B cell (primary cell): ENCODE measurements at regions not wholly inside any gene's neighbourhood (a gene's known extent, or its start where the extent isn't known, plus 50 kb on each side); places are given as distances from the start of the nearest gene placed in this dataset.

Source experiments
- ATAC-seq: fragments of 200-7000 bp; cut with Tn5 transposase; one replicate; pipeline ENCODE4 v1.10.0; 2021; ENCODE audit warnings: low read depth, mild to moderate bottlenecking, moderate number of reproducible peaks, moderate library complexity
- CTCF ChIA-PET: fragments of 350-600 bp; sonication (Branson Sonifier 250); formaldehyde crosslinking; loops from one replicate; lab custom pipeline; 2021; ENCODE audit warnings: antibody characterized with exemption, inconsistent platforms; lab: Charles Lee
- POLR2A ChIA-PET: fragments of 350-600 bp; sonication (Branson Sonifier 250); formaldehyde crosslinking; loops from one replicate; lab custom pipeline; 2021; ENCODE audit warnings: antibody characterized with exemption; lab: Charles Lee
- DNase-seq: peaks from one replicate; pipeline ENCODE4 v3.0.0; 2013
- H2AFZ ChIP-seq: 2 replicates; pipeline ENCODE4 v1.6.1; 2012; ENCODE audit warnings: mild to moderate bottlenecking, low read depth, low read length; ENCODE audit not compliant: insufficient read depth, poor library complexity, severe bottlenecking
- H3K27ac ChIP-seq, 2 donors: 1 replicate in 1 of 2; 2 replicates in 1 of 2; pipeline ENCODE4 v1.5.1; 2012 to 2013; ENCODE audit warnings: low read length in 2 of 2, mild to moderate bottlenecking in 2 of 2, moderate library complexity in 1 of 2
- H3K27me3 ChIP-seq, 4 experiments: fragments of 200-600 bp in 1 of 4; sonication (generic) in 1 of 4; replicated peaks in 1 of 4; 1 replicate in 2 of 4; 2 replicates in 2 of 4; pipeline versions ENCODE4 v1.6.1 to v1.7.0; 2013 to 2016; ENCODE audit warnings: low read length in 3 of 4, mild to moderate bottlenecking in 2 of 4, mixed read lengths in 1 of 4, moderate library complexity in 1 of 4; ENCODE audit not compliant: insufficient read depth in 4 of 4, control insufficient read depth in 3 of 4; ENCODE audit errors: control extremely low read depth in 1 of 4
- H3K36me3 ChIP-seq, 2 experiments: replicated peaks in 1 of 2; 1 replicate in 1 of 2; 2 replicates in 1 of 2; pipeline versions ENCODE4 v1.6.1 to v1.7.1; 2013; ENCODE audit warnings: low read length in 1 of 2; ENCODE audit not compliant: insufficient read depth in 2 of 2, control insufficient read depth in 1 of 2; ENCODE audit errors: control extremely low read depth in 1 of 2, extremely low read depth in 1 of 2
- H3K4me1 ChIP-seq, 2 donors: fragments of 200-600 bp in 1 of 2; sonication (generic) in 1 of 2; 1 replicate in 1 of 2; 2 replicates in 1 of 2; pipeline versions ENCODE4 v1.5.1 to v1.6.1; 2013 to 2017; ENCODE audit warnings: low read length in 2 of 2; ENCODE audit not compliant: control insufficient read depth in 2 of 2, insufficient read depth in 2 of 2
- H3K4me2 ChIP-seq: replicated peaks from 2 replicates; pipeline ENCODE3; 2012; ENCODE audit warnings: mild to moderate bottlenecking, low read depth, low read length; ENCODE audit not compliant: poor library complexity, severe bottlenecking
- H3K4me3 ChIP-seq, 5 experiments: fragments of 200-600 bp in 1 of 5; sonication (generic) in 1 of 5; 1 replicate in 3 of 5; 2 replicates in 2 of 5; pipeline versions ENCODE4 v1.5.1 to v1.7.0; 2011 to 2016; ENCODE audit warnings: low read length in 4 of 5, mild to moderate bottlenecking in 4 of 5, low read depth in 2 of 5, control low read depth in 1 of 5, moderate library complexity in 1 of 5; ENCODE audit not compliant: insufficient read depth in 1 of 5; ENCODE audit errors: control extremely low read depth in 1 of 5, extremely low read depth in 1 of 5
- H3K79me2 ChIP-seq: fragments of 200-600 bp; sonication (generic); one replicate; pipeline ENCODE4 v1.6.0; 2016; ENCODE audit warnings: low read length; ENCODE audit not compliant: control insufficient read depth, insufficient read depth
- H3K9ac ChIP-seq: fragments of 200-600 bp; sonication (generic); 2 replicates; pipeline ENCODE4 v1.6.1; 2017; ENCODE audit warnings: mild to moderate bottlenecking, low read length, moderate library complexity
- H3K9me3 ChIP-seq, 3 donors: one replicate each; pipeline versions ENCODE4 v1.6.1 to v1.7.1; 2013; ENCODE audit warnings: low read length in 2 of 3; ENCODE audit not compliant: control insufficient read depth in 2 of 3, insufficient read depth in 1 of 3; ENCODE audit errors: control extremely low read depth in 1 of 3
- H4K20me1 ChIP-seq: 2 replicates; pipeline ENCODE4 v1.6.0; 2012; ENCODE audit warnings: mild to moderate bottlenecking, low read length; ENCODE audit not compliant: insufficient read depth, control insufficient read depth, poor library complexity, severe bottlenecking
- H3K27ac Mint-ChIP-seq: one replicate; pipeline ENCODE4 v1.8.0; 2021; ENCODE audit warnings: mixed read lengths
- H3K27me3 Mint-ChIP-seq: one replicate; pipeline ENCODE4 v1.8.0; 2021; ENCODE audit warnings: mixed read lengths
- H3K4me1 Mint-ChIP-seq: one replicate; pipeline ENCODE4 v1.8.0; 2021; ENCODE audit warnings: mixed read lengths
- H3K4me3 Mint-ChIP-seq: one replicate; pipeline ENCODE4 v1.8.0; 2021; ENCODE audit warnings: mixed read lengths
- H3K9me3 Mint-ChIP-seq: one replicate; pipeline ENCODE4 v1.8.0; 2022; ENCODE audit warnings: mixed read lengths; ENCODE audit not compliant: insufficient read depth
- CTCF ChIP-seq: fragments of 200-600 bp; IDR thresholded peaks from one replicate; pipeline ENCODE4 v1.8.0; 2022; ENCODE audit warnings: antibody characterized with exemption, mild to moderate bottlenecking
- EZH2 ChIP-seq: IDR thresholded peaks from 2 replicates; pipeline ENCODE4 v1.6.1; 2012; ENCODE audit warnings: borderline replicate concordance, low read depth, mild to moderate bottlenecking, moderate library complexity, low read length; ENCODE audit not compliant: insufficient read depth, poor library complexity, severe bottlenecking
- WGBS: methylation state at CpG from one replicate; pipeline ENCODE4 v1.1.5; 2013; ENCODE audit warnings: missing lambda C conversion rate; ENCODE audit not compliant: insufficient coverage; 5-methylcytosine and 5-hydroxymethylcytosine counted together
- intact Hi-C: fragments of 100-400 bp; cut with micrococcal nuclease; formaldehyde crosslinking; loops from one replicate; pipeline ENCODE4 v1.10.0; 2022

GRCh38 chr6:78398292-78398691, 469.1 kb upstream of the IRAK1BP1 start:
- Histone ChIP-seq H3K9ac (no peak overlapping the region), H3K36me3 (no peaks in the 10 kb centered on the region), H3K4me3 (no peak overlapping the region), H3K27me3 (no peaks in the 10 kb centered on the region), H3K4me2 (no peak overlapping the region), H2AFZ (no peak overlapping the region), H4K20me1 (no peaks in the 10 kb centered on the region), H3K27ac (no peak overlapping the region), H3K4me1 (no peaks in the 10 kb centered on the region), H3K9me3 (no peaks in the 10 kb centered on the region), H3K79me2 (no peaks in the 10 kb centered on the region)
- WGBS, result no CpG with 5 or more reads among the region's 2 CpGs
- no peak for ATAC-seq
- no peaks in the 10 kb centered on the region for H3K27me3 Mint-ChIP-seq
- H3K4me3 Mint-ChIP-seq, result no peak overlapping the region
- TF ChIP-seq CTCF, result no peak
- no peak for TF ChIP-seq EZH2
- no peaks in the 10 kb centered on the region for H3K4me1 Mint-ChIP-seq
- ChIA-PET CTCF (no interaction called here), POLR2A (no interaction called here)
- peaks cover 2% of the 10 kb centered on the region for H3K9me3 Mint-ChIP-seq
- intact Hi-C loops, result no loop called here
- no peak for DNase-seq
- H3K27ac Mint-ChIP-seq, result no peak overlapping the region

GRCh38 chr6:78400076-78400475, 467.3 kb upstream of the IRAK1BP1 start:
- CTCF ChIA-PET, result no interaction called here
- no peaks in the 10 kb centered on the region for H3K9me3 ChIP-seq
- no peak overlapping the region for H3K4me3 Mint-ChIP-seq
- ATAC-seq, result no peak
- no peak overlapping the region for H3K9ac ChIP-seq
- intact Hi-C loops, result no loop called here
- peaks cover 2% of the 10 kb centered on the region for H3K9me3 Mint-ChIP-seq
- H3K27me3 Mint-ChIP-seq, result no peaks in the 10 kb centered on the region
- H3K27ac ChIP-seq, result no peak overlapping the region
- H3K79me2 ChIP-seq, result no peaks in the 10 kb centered on the region
- no peak overlapping the region for H2AFZ ChIP-seq
- H3K27me3 ChIP-seq, result no peaks in the 10 kb centered on the region
- POLR2A ChIA-PET, result no interaction called here
- H3K27ac Mint-ChIP-seq, result no peak overlapping the region
- TF ChIP-seq CTCF, result no peak
- no peak for TF ChIP-seq EZH2
- 82% methylated on average over 2 of the region's 3 CpGs for WGBS
- no peak overlapping the region for H3K4me2 ChIP-seq
- no peaks in the 10 kb centered on the region for H4K20me1 ChIP-seq
- no peaks in the 10 kb centered on the region for H3K36me3 ChIP-seq
- DNase-seq, result no peak
- no peak overlapping the region for H3K4me3 ChIP-seq
- no peaks in the 10 kb centered on the region for H3K4me1 ChIP-seq
- H3K4me1 Mint-ChIP-seq, result no peaks in the 10 kb centered on the region
